Activated B cell treated with CpG ODN at 0.5 μM for 24 hours (primary cell): ENCODE measurements at regions not wholly inside any gene's neighbourhood (a gene's known extent, or its start where the extent isn't known, plus 50 kb on each side); places are given as distances from the start of the nearest gene placed in this dataset.

Source experiments
- ATAC-seq: fragments of 200-7000 bp; cut with Tn5 transposase; one replicate; pipeline ENCODE4 v1.10.0; 2021; ENCODE audit warnings: low read depth, mild to moderate bottlenecking, moderate library complexity
- CTCF ChIA-PET: fragments of 350-600 bp; sonication (Branson Sonifier 250); formaldehyde crosslinking; loops from one replicate; lab custom pipeline; 2021; ENCODE audit warnings: antibody characterized with exemption; lab: Charles Lee
- POLR2A ChIA-PET: fragments of 350-600 bp; sonication (Branson Sonifier 250); formaldehyde crosslinking; loops from one replicate; lab custom pipeline; 2021; ENCODE audit warnings: antibody characterized with exemption; lab: Charles Lee
- DNase-seq: peaks from one replicate; pipeline ENCODE4 v3.0.0; 2022
- H3K27ac Mint-ChIP-seq: one replicate; pipeline ENCODE4 v1.8.0; 2020; ENCODE audit warnings: mixed read lengths
- H3K27me3 Mint-ChIP-seq: one replicate; pipeline ENCODE4 v1.8.0; 2021; ENCODE audit warnings: mixed read lengths
- H3K36me3 Mint-ChIP-seq: one replicate; pipeline ENCODE4 v1.8.0; 2021; ENCODE audit warnings: low read depth, mixed read lengths
- H3K4me1 Mint-ChIP-seq: one replicate; pipeline ENCODE4 v1.8.0; 2021; ENCODE audit warnings: mixed read lengths
- H3K4me3 Mint-ChIP-seq: one replicate; pipeline ENCODE4 v1.8.0; 2020; ENCODE audit warnings: mild to moderate bottlenecking, mixed read lengths
- H3K9me3 Mint-ChIP-seq: one replicate; pipeline ENCODE4 v1.8.0; 2020; ENCODE audit warnings: mixed read lengths
- CTCF ChIP-seq: fragments of 200-600 bp; IDR thresholded peaks from one replicate; pipeline ENCODE4 v1.8.0; 2022; ENCODE audit warnings: antibody characterized with exemption, mild to moderate bottlenecking
- intact Hi-C: fragments of 100-400 bp; cut with micrococcal nuclease; formaldehyde crosslinking; loops from one replicate; pipeline ENCODE4 v1.15.1; 2024

- TF ChIP-seq CTCF: no peak
- no peaks in the 10 kb centered on the region for H3K9me3 Mint-ChIP-seq
- no peak overlapping the region for H3K4me3 Mint-ChIP-seq
- no peaks in the 10 kb centered on the region for H3K27me3 Mint-ChIP-seq
- ATAC-seq: no peak
- CTCF ChIA-PET: no interaction called here
- POLR2A ChIA-PET: no interaction called here
- no peaks in the 10 kb centered on the region for H3K4me1 Mint-ChIP-seq
- intact Hi-C loops: no loop called here
- no peak overlapping the region for H3K27ac Mint-ChIP-seq
- DNase-seq: no peak
- H3K36me3 Mint-ChIP-seq: no peaks in the 10 kb centered on the region
Measured at GRCh38 chrX:112380541-112381278, 298.1 kb upstream of the TRPC5 start.

DNA sequence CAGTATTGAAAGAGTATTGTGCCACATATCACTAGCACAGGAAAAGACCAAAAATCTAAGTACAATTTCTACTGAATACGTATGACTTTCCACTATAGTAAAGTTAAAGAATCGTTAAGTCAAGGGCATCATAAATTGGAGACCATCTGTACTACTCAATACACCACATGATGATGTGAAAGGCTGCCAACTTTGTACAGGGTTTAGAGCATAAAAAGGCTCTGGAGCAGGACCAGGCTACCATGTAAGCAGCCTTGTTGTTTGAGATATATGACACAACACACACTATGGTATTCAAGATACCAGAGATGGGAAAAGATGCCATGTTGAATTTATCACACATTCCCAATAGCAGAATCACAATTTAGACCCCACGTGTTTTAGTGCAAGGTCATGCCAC is 294.9 kb upstream of the TRPC5 start:
- ChIA-PET POLR2A (no interaction called here), CTCF (no interaction called here)
- no peak for DNase-seq
- Mint-ChIP-seq H3K27ac (no peak overlapping the region), H3K4me1 (no peaks in the 10 kb centered on the region), H3K9me3 (no peaks in the 10 kb centered on the region), H3K27me3 (no peaks in the 10 kb centered on the region), H3K4me3 (no peak overlapping the region), H3K36me3 (no peaks in the 10 kb centered on the region)
- intact Hi-C loops: no loop called here
- no peak for ATAC-seq
- TF ChIP-seq CTCF: no peak

DNA sequence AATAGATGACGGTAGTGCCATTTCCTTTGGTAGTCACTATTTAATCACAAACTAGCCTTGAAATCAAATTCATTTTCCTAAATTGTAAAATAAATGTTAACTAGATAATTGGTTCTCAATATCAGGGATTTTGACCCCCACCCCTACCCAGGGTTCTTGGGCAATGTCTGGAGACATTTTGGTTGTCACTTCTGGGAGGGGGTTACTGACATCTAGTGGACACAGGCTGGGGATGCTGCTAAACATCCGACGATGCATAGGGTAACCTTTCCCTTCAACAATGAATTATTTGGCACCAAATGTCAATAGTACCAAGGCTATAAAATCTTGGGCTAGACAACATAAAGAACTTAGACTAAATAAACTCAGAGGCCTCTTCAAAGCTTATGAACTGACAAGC is 285.8 kb upstream of the TRPC5 start:
- Mint-ChIP-seq H3K4me1 (no peaks in the 10 kb centered on the region), H3K36me3 (no peaks in the 10 kb centered on the region), H3K4me3 (no peak overlapping the region), H3K9me3 (no peaks in the 10 kb centered on the region), H3K27ac (no peak overlapping the region), H3K27me3 (no peaks in the 10 kb centered on the region)
- ChIA-PET CTCF (no interaction called here), POLR2A (no interaction called here)
- ATAC-seq (no peak), DNase-seq (no peak)
- intact Hi-C loops: no loop called here
- TF ChIP-seq CTCF: no peak

- no peaks in the 10 kb centered on the region for H3K36me3 Mint-ChIP-seq
- ATAC-seq (no peak), DNase-seq (no peak)
- H3K9me3 Mint-ChIP-seq: no peaks in the 10 kb centered on the region
- intact Hi-C loops: no loop called here
- TF ChIP-seq CTCF: no peak
- POLR2A ChIA-PET: no interaction called here
- no peak overlapping the region for H3K27ac Mint-ChIP-seq
- H3K4me3 Mint-ChIP-seq: no peak overlapping the region
- CTCF ChIA-PET: no interaction called here
- no peaks in the 10 kb centered on the region for H3K4me1 Mint-ChIP-seq
- H3K27me3 Mint-ChIP-seq: no peaks in the 10 kb centered on the region
Measured at GRCh38 chrX:112367065-112367464, 284.5 kb upstream of the TRPC5 start.

DNA sequence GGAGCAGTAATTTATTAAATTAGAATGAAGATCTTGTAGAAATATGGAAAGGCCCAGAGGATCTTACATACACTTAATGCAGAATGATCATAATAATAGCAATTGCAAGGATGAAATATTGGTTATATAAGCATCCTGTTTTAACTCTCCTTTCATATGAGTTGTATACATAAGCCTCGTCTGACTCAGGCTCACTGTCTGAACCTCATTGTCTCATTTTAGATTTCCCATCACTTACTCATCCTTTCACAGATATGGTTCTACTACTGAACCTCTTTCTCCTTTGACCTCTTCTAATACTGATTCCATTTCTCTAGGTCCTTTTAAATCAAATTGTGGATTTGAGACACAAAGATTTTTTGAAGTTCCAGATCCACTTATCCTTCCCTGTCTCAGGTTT is 277.3 kb upstream of the TRPC5 start:
- ChIA-PET POLR2A (no interaction called here), CTCF (no interaction called here)
- Mint-ChIP-seq H3K27me3 (no peaks in the 10 kb centered on the region), H3K36me3 (no peaks in the 10 kb centered on the region), H3K4me3 (no peak overlapping the region), H3K27ac (no peak overlapping the region), H3K9me3 (no peaks in the 10 kb centered on the region), H3K4me1 (no peaks in the 10 kb centered on the region)
- no peak for TF ChIP-seq CTCF
- DNase-seq (no peak), ATAC-seq (no peak)
- intact Hi-C loops: no loop called here
